ENCODE measurements at regions not wholly inside any gene's neighbourhood (a gene's known extent, or its start where the extent isn't known, plus 50 kb on each side); places are given as distances from the start of the nearest gene placed in this dataset.
"Not testable (repeated sequence)": the region's sequence is repeated elsewhere in the genome, so short reads cannot be mapped to it uniquely, and the experiment has no call there.

DNA sequence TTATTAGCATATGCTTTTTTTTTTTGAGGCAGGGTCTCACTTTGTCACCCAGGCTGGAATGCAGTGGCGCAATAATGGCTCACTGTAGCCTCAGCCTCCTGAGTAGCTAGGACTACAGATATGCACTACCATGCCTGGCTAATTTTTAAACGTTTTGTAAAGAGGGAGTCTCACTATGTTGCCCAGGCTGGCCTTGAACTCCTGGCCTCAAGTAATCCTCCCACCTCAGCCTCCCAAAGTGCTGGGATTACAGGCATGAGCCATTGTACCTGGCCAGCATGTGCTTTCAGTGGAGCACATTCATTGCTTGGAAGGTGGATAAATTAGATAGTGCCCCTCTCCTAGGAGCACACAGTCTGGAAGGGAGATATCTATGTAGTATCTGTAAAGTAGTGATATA, 243.7 kb upstream of the PLPP4 start:
- TF ChIP-seq, protein P1, sequence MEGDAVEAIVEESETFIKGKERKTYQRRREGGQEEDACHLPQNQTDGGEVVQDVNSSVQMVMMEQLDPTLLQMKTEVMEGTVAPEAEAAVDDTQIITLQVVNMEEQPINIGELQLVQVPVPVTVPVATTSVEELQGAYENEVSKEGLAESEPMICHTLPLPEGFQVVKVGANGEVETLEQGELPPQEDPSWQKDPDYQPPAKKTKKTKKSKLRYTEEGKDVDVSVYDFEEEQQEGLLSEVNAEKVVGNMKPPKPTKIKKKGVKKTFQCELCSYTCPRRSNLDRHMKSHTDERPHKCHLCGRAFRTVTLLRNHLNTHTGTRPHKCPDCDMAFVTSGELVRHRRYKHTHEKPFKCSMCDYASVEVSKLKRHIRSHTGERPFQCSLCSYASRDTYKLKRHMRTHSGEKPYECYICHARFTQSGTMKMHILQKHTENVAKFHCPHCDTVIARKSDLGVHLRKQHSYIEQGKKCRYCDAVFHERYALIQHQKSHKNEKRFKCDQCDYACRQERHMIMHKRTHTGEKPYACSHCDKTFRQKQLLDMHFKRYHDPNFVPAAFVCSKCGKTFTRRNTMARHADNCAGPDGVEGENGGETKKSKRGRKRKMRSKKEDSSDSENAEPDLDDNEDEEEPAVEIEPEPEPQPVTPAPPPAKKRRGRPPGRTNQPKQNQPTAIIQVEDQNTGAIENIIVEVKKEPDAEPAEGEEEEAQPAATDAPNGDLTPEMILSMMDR (IDR thresholded peaks at IDR 0.05): not testable (repeated sequence)
- TF ChIP-seq EZH2phosphoT487, EZH2 (IDR thresholded peaks at IDR 0.05): not testable (repeated sequence)

All from neural progenitor cell (in vitro differentiated cells).